ENCODE measurements at regions not wholly inside any gene's neighbourhood (a gene's known extent, or its start where the extent isn't known, plus 50 kb on each side); places are given as distances from the start of the nearest gene placed in this dataset.
"Not testable (repeated sequence)": the region's sequence is repeated elsewhere in the genome, so short reads cannot be mapped to it uniquely, and the experiment has no call there.

- H4K8ac ChIP-seq (ENCODE audit: extremely low read depth, insufficient read depth, low read length); H3K4ac ChIP-seq (replicated peaks; ENCODE audit: insufficient read length, low read depth, low read length); H3K9me3 ChIP-seq (ENCODE audit: insufficient read depth in 2 of 2, low read depth in 1 of 2, low read length in 1 of 2); H2BK5ac ChIP-seq (ENCODE audit: low read depth, low read length); H3K56ac ChIP-seq (replicated peaks; ENCODE audit: insufficient read length, low read depth, low read length); H3K79me1 ChIP-seq (ENCODE audit: low read depth, low read length); H3K27me3 ChIP-seq (replicated peaks in 1 of 4; ENCODE audit: control insufficient read depth in 3 of 4, extremely low read depth in 1 of 4, insufficient read depth in 3 of 4, low read length in 3 of 4); H3K14ac ChIP-seq (ENCODE audit: insufficient read length); H2BK15ac ChIP-seq (ENCODE audit: low read length); H3K4me3 ChIP-seq (ENCODE audit: extremely low read depth in 1 of 4, insufficient read depth in 2 of 4, low read depth in 3 of 4, low read length in 4 of 4); H2BK12ac ChIP-seq (ENCODE audit: low read depth, low read length); H4K20me1 ChIP-seq (replicated peaks in 1 of 2; ENCODE audit: control insufficient read depth in 1 of 2, insufficient read depth in 2 of 2, low read length in 2 of 2); H3K4me1 ChIP-seq (replicated peaks in 1 of 4; ENCODE audit: control insufficient read depth in 3 of 4, insufficient read depth in 4 of 4, low read length in 3 of 4); H3K18ac ChIP-seq (ENCODE audit: extremely low read depth, low read length); H3K9ac ChIP-seq (replicated peaks in 1 of 4; ENCODE audit: extremely low read depth in 1 of 4, low read depth in 3 of 4, low read length in 3 of 4); H2AK5ac ChIP-seq (ENCODE audit: low read depth, low read length); H3K23ac ChIP-seq (ENCODE audit: insufficient read length); H2BK120ac ChIP-seq (replicated peaks; ENCODE audit: low read depth, low read length); H3K4me2 ChIP-seq (ENCODE audit: insufficient read depth in 1 of 2, low read depth in 2 of 2, low read length in 2 of 2); FAIRE-seq; POLR2A ChIA-PET (ENCODE audit: partially characterized antibody); H2BK20ac ChIP-seq (ENCODE audit: low read length); DNase-seq (ENCODE audit: low read depth in 1 of 2, low spot score in 2 of 2); H4K5ac ChIP-seq (ENCODE audit: insufficient read length, low read depth, low read length); H3K36me3 ChIP-seq (ENCODE audit: control insufficient read depth in 2 of 4, insufficient read depth in 4 of 4, low read length in 3 of 4); H3K23me2 ChIP-seq (ENCODE audit: low read depth, low read length); H2AFZ ChIP-seq (ENCODE audit: low read length); H4K91ac ChIP-seq (replicated peaks; ENCODE audit: insufficient read length, low read length); H3K27ac ChIP-seq (ENCODE audit: low read depth, low read length); H3K79me2 ChIP-seq (ENCODE audit: control insufficient read depth in 1 of 2, insufficient read depth in 2 of 2, low read length in 2 of 2): not testable (repeated sequence)
- CTCF ChIA-PET (ENCODE audit: partially characterized antibody): interaction anchor here (1.6 kb wide), 1 partner anchor 10 kb away, joined by 3 read pairs; no protein-coding TSS in a partner anchor
- WGBS, 2 experiments (ENCODE audit: extremely low coverage in 1 of 2, insufficient coverage in 1 of 2, insufficient read length in 1 of 2, insufficient replicate concordance in 2 of 2, low coverage in 1 of 2, low lambda C conversion rate in 2 of 2, missing lambda C conversion rate in 1 of 2): 100% methylated on average over 5 of the region's 16 CpGs; no CpG with 5 or more reads in 1 of the 2 experiments
Observed at GRCh38 chr5:28799035-28799434, 1760.6 kb upstream of the CDH9 start.

Measured in H1 (cell line).